ENCODE measurements at regions not wholly inside any gene's neighbourhood (a gene's known extent, or its start where the extent isn't known, plus 50 kb on each side); places are given as distances from the start of the nearest gene placed in this dataset.

GRCh38 chr5:63726496-63726895 lies 235.7 kb downstream of the HTR1A start:
- DNase-seq (no peak), ATAC-seq (no peak)
- H3K27ac ChIP-seq, result no peak overlapping the region
- TF ChIP-seq POLR2A (IDR thresholded peaks at IDR 0.05) (no peak), CTCF (IDR thresholded peaks at IDR 0.05 in 4 of 5, conservative IDR thresholded peaks at IDR 0.05 in 1 of 5) (no peak)
- in situ Hi-C loops (cut with MboI; ENCODE audit: low sequenced_read_pairs in 4 of 4) (no loop called here), intact Hi-C loops (cut with DNase I; ENCODE audit: low total_unique reads) (no loop called here)
- H3K9me3 ChIP-seq, result no peaks in the 10 kb centered on the region
- H3K36me3 ChIP-seq, result no peaks in the 10 kb centered on the region
- no peaks in the 10 kb centered on the region for H3K27me3 ChIP-seq
- H3K4me1 ChIP-seq, result no peaks in the 10 kb centered on the region
- no peak overlapping the region for H3K4me3 ChIP-seq

- in situ Hi-C loops (cut with MboI; ENCODE audit: low sequenced_read_pairs in 4 of 4), result no loop called here
- TF ChIP-seq CTCF (IDR thresholded peaks at IDR 0.05 in 4 of 5, conservative IDR thresholded peaks at IDR 0.05 in 1 of 5) (no peak), POLR2A (IDR thresholded peaks at IDR 0.05) (no peak)
Measured at GRCh38 chr5:63719147-63719546, 243.1 kb downstream of the HTR1A start.

GRCh38 chr5:63700241-63700640 lies 262.0 kb downstream of the HTR1A start:
- intact Hi-C loops (cut with DNase I; ENCODE audit: low total_unique reads) (no loop called here), in situ Hi-C loops (cut with MboI; ENCODE audit: low sequenced_read_pairs in 4 of 4) (no loop called here)
- Histone ChIP-seq H3K36me3 (no peaks in the 10 kb centered on the region), H3K4me3 (no peak overlapping the region), H3K27me3 (no peaks in the 10 kb centered on the region), H3K27ac (no peak overlapping the region), H3K9me3 (no peaks in the 10 kb centered on the region), H3K4me1 (no peaks in the 10 kb centered on the region)
- DNase-seq, result no peak
- no peak for ATAC-seq
- TF ChIP-seq POLR2A (IDR thresholded peaks at IDR 0.05) (no peak), CTCF (IDR thresholded peaks at IDR 0.05 in 4 of 5, conservative IDR thresholded peaks at IDR 0.05 in 1 of 5) (no peak)

More at GRCh38 chr5:63719147-63719546, 243.1 kb downstream of the HTR1A start:
- H3K27me3 ChIP-seq, result no peaks in the 10 kb centered on the region
- no peaks in the 10 kb centered on the region for H3K36me3 ChIP-seq
- H3K9me3 ChIP-seq, result no peaks in the 10 kb centered on the region
- ATAC-seq (no peak), DNase-seq (no peak)
- intact Hi-C loops (cut with DNase I; ENCODE audit: low total_unique reads), result no loop called here
- no peak overlapping the region for H3K27ac ChIP-seq
- no peak overlapping the region for H3K4me3 ChIP-seq
- no peaks in the 10 kb centered on the region for H3K4me1 ChIP-seq

GRCh38 chr5:63697811-63698210 lies 264.4 kb downstream of the HTR1A start:
- in situ Hi-C loops (cut with MboI; ENCODE audit: low sequenced_read_pairs in 4 of 4), result no loop called here
- TF ChIP-seq CTCF (IDR thresholded peaks at IDR 0.05 in 4 of 5, conservative IDR thresholded peaks at IDR 0.05 in 1 of 5), result no peak
- TF ChIP-seq POLR2A (IDR thresholded peaks at IDR 0.05), result no peak

GRCh38 chr5:63690546-63690945 lies 271.7 kb downstream of the HTR1A start:
- ATAC-seq, result no peak
- intact Hi-C loops (cut with DNase I; ENCODE audit: low total_unique reads), result no loop called here
- no peak overlapping the region for H3K27ac ChIP-seq
- no peak overlapping the region for H3K4me3 ChIP-seq
- no peaks in the 10 kb centered on the region for H3K4me1 ChIP-seq
- DNase-seq, result no peak
- H3K9me3 ChIP-seq, result no peaks in the 10 kb centered on the region
- TF ChIP-seq CTCF (IDR thresholded peaks at IDR 0.05 in 4 of 5, conservative IDR thresholded peaks at IDR 0.05 in 1 of 5) (no peak), POLR2A (IDR thresholded peaks at IDR 0.05) (no peak)
- in situ Hi-C loops (cut with MboI; ENCODE audit: low sequenced_read_pairs in 4 of 4), result no loop called here
- no peaks in the 10 kb centered on the region for H3K36me3 ChIP-seq
- H3K27me3 ChIP-seq, result no peaks in the 10 kb centered on the region

More at GRCh38 chr5:63697811-63698210, 264.4 kb downstream of the HTR1A start:
- H3K9me3 ChIP-seq, result no peaks in the 10 kb centered on the region
- H3K36me3 ChIP-seq, result no peaks in the 10 kb centered on the region
- no peak overlapping the region for H3K27ac ChIP-seq
- no peaks in the 10 kb centered on the region for H3K27me3 ChIP-seq
- ATAC-seq, result no peak
- no peaks in the 10 kb centered on the region for H3K4me1 ChIP-seq
- DNase-seq, result no peak
- intact Hi-C loops (cut with DNase I; ENCODE audit: low total_unique reads), result no loop called here
- no peak overlapping the region for H3K4me3 ChIP-seq
